B cell (primary cell): ENCODE measurements at regions not wholly inside any gene's neighbourhood (a gene's known extent, or its start where the extent isn't known, plus 50 kb on each side); places are given as distances from the start of the nearest gene placed in this dataset.
"Not testable (repeated sequence)": the region's sequence is repeated elsewhere in the genome, so short reads cannot be mapped to it uniquely, and the experiment has no call there.

ENCODE experiments used
- ATAC-seq: fragments of 200-7000 bp; cut with Tn5 transposase; one replicate; pipeline ENCODE4 v1.10.0; 2021; ENCODE audit warnings: low read depth, mild to moderate bottlenecking, moderate number of reproducible peaks, moderate library complexity
- CTCF ChIA-PET: fragments of 350-600 bp; sonication (Branson Sonifier 250); formaldehyde crosslinking; loops from one replicate; lab custom pipeline; 2021; ENCODE audit warnings: antibody characterized with exemption, inconsistent platforms; lab: Charles Lee
- POLR2A ChIA-PET: fragments of 350-600 bp; sonication (Branson Sonifier 250); formaldehyde crosslinking; loops from one replicate; lab custom pipeline; 2021; ENCODE audit warnings: antibody characterized with exemption; lab: Charles Lee
- DNase-seq: peaks from one replicate; pipeline ENCODE4 v3.0.0; 2013
- H2AFZ ChIP-seq: 2 replicates; pipeline ENCODE4 v1.6.1; 2012; ENCODE audit warnings: mild to moderate bottlenecking, low read depth, low read length; ENCODE audit not compliant: insufficient read depth, poor library complexity, severe bottlenecking
- H3K27ac ChIP-seq, 2 donors: 1 replicate in 1 of 2; 2 replicates in 1 of 2; pipeline ENCODE4 v1.5.1; 2012 to 2013; ENCODE audit warnings: low read length in 2 of 2, mild to moderate bottlenecking in 2 of 2, moderate library complexity in 1 of 2
- H3K27me3 ChIP-seq, 4 experiments: fragments of 200-600 bp in 1 of 4; sonication (generic) in 1 of 4; replicated peaks in 1 of 4; 1 replicate in 2 of 4; 2 replicates in 2 of 4; pipeline versions ENCODE4 v1.6.1 to v1.7.0; 2013 to 2016; ENCODE audit warnings: low read length in 3 of 4, mild to moderate bottlenecking in 2 of 4, mixed read lengths in 1 of 4, moderate library complexity in 1 of 4; ENCODE audit not compliant: insufficient read depth in 4 of 4, control insufficient read depth in 3 of 4; ENCODE audit errors: control extremely low read depth in 1 of 4
- H3K36me3 ChIP-seq, 2 experiments: replicated peaks in 1 of 2; 1 replicate in 1 of 2; 2 replicates in 1 of 2; pipeline versions ENCODE4 v1.6.1 to v1.7.1; 2013; ENCODE audit warnings: low read length in 1 of 2; ENCODE audit not compliant: insufficient read depth in 2 of 2, control insufficient read depth in 1 of 2; ENCODE audit errors: control extremely low read depth in 1 of 2, extremely low read depth in 1 of 2
- H3K4me1 ChIP-seq, 2 donors: fragments of 200-600 bp in 1 of 2; sonication (generic) in 1 of 2; 1 replicate in 1 of 2; 2 replicates in 1 of 2; pipeline versions ENCODE4 v1.5.1 to v1.6.1; 2013 to 2017; ENCODE audit warnings: low read length in 2 of 2; ENCODE audit not compliant: control insufficient read depth in 2 of 2, insufficient read depth in 2 of 2
- H3K4me2 ChIP-seq: replicated peaks from 2 replicates; pipeline ENCODE3; 2012; ENCODE audit warnings: mild to moderate bottlenecking, low read depth, low read length; ENCODE audit not compliant: poor library complexity, severe bottlenecking
- H3K4me3 ChIP-seq, 5 experiments: fragments of 200-600 bp in 1 of 5; sonication (generic) in 1 of 5; 1 replicate in 3 of 5; 2 replicates in 2 of 5; pipeline versions ENCODE4 v1.5.1 to v1.7.0; 2011 to 2016; ENCODE audit warnings: low read length in 4 of 5, mild to moderate bottlenecking in 4 of 5, low read depth in 2 of 5, control low read depth in 1 of 5, moderate library complexity in 1 of 5; ENCODE audit not compliant: insufficient read depth in 1 of 5; ENCODE audit errors: control extremely low read depth in 1 of 5, extremely low read depth in 1 of 5
- H3K79me2 ChIP-seq: fragments of 200-600 bp; sonication (generic); one replicate; pipeline ENCODE4 v1.6.0; 2016; ENCODE audit warnings: low read length; ENCODE audit not compliant: control insufficient read depth, insufficient read depth
- H3K9ac ChIP-seq: fragments of 200-600 bp; sonication (generic); 2 replicates; pipeline ENCODE4 v1.6.1; 2017; ENCODE audit warnings: mild to moderate bottlenecking, low read length, moderate library complexity
- H3K9me3 ChIP-seq, 3 donors: one replicate each; pipeline versions ENCODE4 v1.6.1 to v1.7.1; 2013; ENCODE audit warnings: low read length in 2 of 3; ENCODE audit not compliant: control insufficient read depth in 2 of 3, insufficient read depth in 1 of 3; ENCODE audit errors: control extremely low read depth in 1 of 3
- H4K20me1 ChIP-seq: 2 replicates; pipeline ENCODE4 v1.6.0; 2012; ENCODE audit warnings: mild to moderate bottlenecking, low read length; ENCODE audit not compliant: insufficient read depth, control insufficient read depth, poor library complexity, severe bottlenecking
- H3K27ac Mint-ChIP-seq: one replicate; pipeline ENCODE4 v1.8.0; 2021; ENCODE audit warnings: mixed read lengths
- H3K27me3 Mint-ChIP-seq: one replicate; pipeline ENCODE4 v1.8.0; 2021; ENCODE audit warnings: mixed read lengths
- H3K4me1 Mint-ChIP-seq: one replicate; pipeline ENCODE4 v1.8.0; 2021; ENCODE audit warnings: mixed read lengths
- H3K4me3 Mint-ChIP-seq: one replicate; pipeline ENCODE4 v1.8.0; 2021; ENCODE audit warnings: mixed read lengths
- H3K9me3 Mint-ChIP-seq: one replicate; pipeline ENCODE4 v1.8.0; 2022; ENCODE audit warnings: mixed read lengths; ENCODE audit not compliant: insufficient read depth
- CTCF ChIP-seq: fragments of 200-600 bp; IDR thresholded peaks from one replicate; pipeline ENCODE4 v1.8.0; 2022; ENCODE audit warnings: antibody characterized with exemption, mild to moderate bottlenecking
- EZH2 ChIP-seq: IDR thresholded peaks from 2 replicates; pipeline ENCODE4 v1.6.1; 2012; ENCODE audit warnings: borderline replicate concordance, low read depth, mild to moderate bottlenecking, moderate library complexity, low read length; ENCODE audit not compliant: insufficient read depth, poor library complexity, severe bottlenecking
- WGBS: methylation state at CpG from one replicate; pipeline ENCODE4 v1.1.5; 2013; ENCODE audit warnings: missing lambda C conversion rate; ENCODE audit not compliant: insufficient coverage; 5-methylcytosine and 5-hydroxymethylcytosine counted together
- intact Hi-C: fragments of 100-400 bp; cut with micrococcal nuclease; formaldehyde crosslinking; loops from one replicate; pipeline ENCODE4 v1.10.0; 2022

DNA sequence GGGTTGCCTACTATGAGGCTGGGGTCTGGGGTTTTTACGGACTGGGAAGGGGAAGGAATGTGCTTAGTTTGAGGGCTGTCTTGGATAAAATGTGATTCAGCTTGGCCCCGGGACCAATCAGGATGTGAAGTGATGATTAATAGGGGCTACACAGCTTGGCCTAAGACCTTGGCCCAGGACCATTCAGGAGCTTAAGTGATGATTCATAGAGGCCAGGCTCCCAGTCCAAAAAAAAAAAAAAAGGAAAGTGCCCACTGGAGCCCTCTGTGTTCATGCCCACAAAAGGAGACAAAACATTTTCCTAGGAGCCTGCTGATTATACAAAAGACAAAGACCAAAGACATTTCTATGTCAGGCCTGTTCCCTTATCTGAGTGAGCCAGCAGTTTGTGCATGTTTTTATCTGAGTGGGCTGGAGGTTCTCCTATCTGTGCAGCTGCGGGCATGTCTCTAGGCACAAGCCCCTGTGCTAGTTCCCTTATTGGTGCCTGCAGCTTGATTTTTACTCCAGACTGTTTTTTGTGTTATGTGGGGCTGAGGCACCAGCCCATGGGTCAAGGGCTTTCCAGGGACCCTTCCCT is 898.2 kb upstream of the GOT2 start:
- 78% methylated on average over 3 of the region's 3 CpGs for WGBS
- ChIA-PET CTCF (no interaction called here), POLR2A (no interaction called here)
- TF ChIP-seq CTCF (no peak), EZH2 (no peak)
- ATAC-seq (no peak), DNase-seq (no peak)
- no peak overlapping the region for H3K27ac ChIP-seq
- no peak overlapping the region for H2AFZ ChIP-seq
- Mint-ChIP-seq H3K27me3 (no peaks in the 10 kb centered on the region), H3K27ac (no peak overlapping the region), H3K4me1 (no peaks in the 10 kb centered on the region), H3K4me3 (no peak overlapping the region), H3K9me3 (peaks cover 4% of the 10 kb centered on the region)
- H3K79me2 ChIP-seq = no peaks in the 10 kb centered on the region
- H3K27me3 ChIP-seq = no peaks in the 10 kb centered on the region
- H3K36me3 ChIP-seq = no peaks in the 10 kb centered on the region
- H4K20me1 ChIP-seq = no peaks in the 10 kb centered on the region
- H3K9me3 ChIP-seq = no peaks in the 10 kb centered on the region
- intact Hi-C loops = no loop called here
- no peak overlapping the region for H3K4me2 ChIP-seq
- no peaks in the 10 kb centered on the region for H3K4me1 ChIP-seq
- H3K9ac ChIP-seq = no peak overlapping the region
- no peak overlapping the region for H3K4me3 ChIP-seq

DNA sequence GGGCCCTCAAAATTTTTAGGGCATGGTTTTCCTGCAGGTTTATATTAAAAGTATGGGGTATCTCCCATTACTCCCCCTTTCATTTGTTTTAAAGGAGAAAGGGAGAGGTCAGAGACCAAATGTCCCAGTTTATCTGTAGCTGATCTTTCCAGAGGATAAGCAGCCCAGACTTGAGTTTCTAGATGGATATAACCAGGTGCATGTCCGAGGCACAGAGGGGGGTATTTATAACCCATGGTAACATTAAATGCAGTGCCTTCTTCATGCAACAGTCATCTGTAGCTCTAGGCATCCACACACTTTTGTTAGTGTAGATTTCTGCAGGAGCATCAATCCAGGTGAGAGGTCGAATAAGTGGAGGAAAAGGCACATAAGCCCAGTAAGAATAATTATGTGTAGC is 890.3 kb upstream of the GOT2 start:
- H3K4me3 ChIP-seq, H3K9ac ChIP-seq, POLR2A ChIA-PET, H3K9me3 Mint-ChIP-seq, H3K36me3 ChIP-seq, H4K20me1 ChIP-seq, H3K27me3 ChIP-seq, H3K27me3 Mint-ChIP-seq, H3K27ac Mint-ChIP-seq, intact Hi-C loops, H3K4me2 ChIP-seq, H3K27ac ChIP-seq, H3K9me3 ChIP-seq, CTCF ChIA-PET, ATAC-seq, H3K4me1 ChIP-seq, H2AFZ ChIP-seq, H3K4me3 Mint-ChIP-seq, H3K79me2 ChIP-seq, DNase-seq, H3K4me1 Mint-ChIP-seq: not testable (repeated sequence)
- WGBS = no CpG with 5 or more reads among the region's 2 CpGs
